ENCODE measurements at regions not wholly inside any gene's neighbourhood (a gene's known extent, or its start where the extent isn't known, plus 50 kb on each side); places are given as distances from the start of the nearest gene placed in this dataset.

DNA sequence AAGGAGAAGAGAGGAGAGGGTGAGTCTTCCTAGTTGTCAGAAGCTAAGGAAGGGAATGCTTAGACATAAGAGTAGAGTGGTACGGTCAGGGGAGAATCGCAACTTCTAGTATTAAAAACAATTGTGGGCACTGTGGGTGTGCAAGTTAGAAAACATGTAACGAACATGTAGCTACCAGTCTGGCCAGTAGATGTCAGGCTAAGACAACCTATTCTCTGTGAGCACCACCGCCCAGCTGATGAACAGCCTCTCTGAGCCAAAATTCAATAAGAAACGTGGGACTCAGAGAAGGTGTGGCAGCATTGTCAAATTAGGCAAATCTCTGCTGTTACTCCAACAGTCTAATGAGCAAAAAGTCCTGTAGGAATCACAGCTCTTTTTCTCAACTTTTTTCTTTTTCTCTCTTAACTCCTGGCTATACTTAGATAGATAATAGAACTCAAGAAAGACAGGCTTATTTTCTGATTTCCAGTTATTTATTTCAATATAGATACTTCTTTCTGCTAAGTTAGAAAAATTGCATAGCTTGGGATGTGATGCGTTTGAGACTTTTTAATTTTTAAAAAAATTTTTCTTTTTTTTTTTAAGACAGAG lies 186.2 kb downstream of the USP12 start (continued):
- TF ChIP-seq TOX (CRISPR knock-in tag; IDR thresholded peaks at IDR 0.05; ENCODE audit: borderline replicate concordance) (no peak), ZC3H10 (CRISPR knock-in tag; IDR thresholded peaks at IDR 0.05) (no peak), ESRRG (CRISPR knock-in tag; IDR thresholded peaks at IDR 0.05) (no peak), ZFP30 (CRISPR knock-in tag; IDR thresholded peaks at IDR 0.05) (no peak), CSDC2 (CRISPR knock-in tag; IDR thresholded peaks at IDR 0.05) (no peak), GLIS3 (CRISPR knock-in tag; IDR thresholded peaks at IDR 0.05) (no peak), SNAI2 (CRISPR knock-in tag; IDR thresholded peaks at IDR 0.05) (no peak), TCF4 (CRISPR knock-in tag; IDR thresholded peaks at IDR 0.05; ENCODE audit: borderline replicate concordance) (no peak)
- TF ChIP-seq, protein P1, sequence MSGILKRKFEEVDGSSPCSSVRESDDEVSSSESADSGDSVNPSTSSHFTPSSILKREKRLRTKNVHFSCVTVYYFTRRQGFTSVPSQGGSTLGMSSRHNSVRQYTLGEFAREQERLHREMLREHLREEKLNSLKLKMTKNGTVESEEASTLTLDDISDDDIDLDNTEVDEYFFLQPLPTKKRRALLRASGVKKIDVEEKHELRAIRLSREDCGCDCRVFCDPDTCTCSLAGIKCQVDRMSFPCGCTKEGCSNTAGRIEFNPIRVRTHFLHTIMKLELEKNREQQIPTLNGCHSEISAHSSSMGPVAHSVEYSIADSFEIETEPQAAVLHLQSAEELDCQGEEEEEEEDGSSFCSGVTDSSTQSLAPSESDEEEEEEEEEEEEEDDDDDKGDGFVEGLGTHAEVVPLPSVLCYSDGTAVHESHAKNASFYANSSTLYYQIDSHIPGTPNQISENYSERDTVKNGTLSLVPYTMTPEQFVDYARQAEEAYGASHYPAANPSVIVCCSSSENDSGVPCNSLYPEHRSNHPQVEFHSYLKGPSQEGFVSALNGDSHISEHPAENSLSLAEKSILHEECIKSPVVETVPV (CRISPR knock-in tag; IDR thresholded peaks at IDR 0.05): no peak

DNA sequence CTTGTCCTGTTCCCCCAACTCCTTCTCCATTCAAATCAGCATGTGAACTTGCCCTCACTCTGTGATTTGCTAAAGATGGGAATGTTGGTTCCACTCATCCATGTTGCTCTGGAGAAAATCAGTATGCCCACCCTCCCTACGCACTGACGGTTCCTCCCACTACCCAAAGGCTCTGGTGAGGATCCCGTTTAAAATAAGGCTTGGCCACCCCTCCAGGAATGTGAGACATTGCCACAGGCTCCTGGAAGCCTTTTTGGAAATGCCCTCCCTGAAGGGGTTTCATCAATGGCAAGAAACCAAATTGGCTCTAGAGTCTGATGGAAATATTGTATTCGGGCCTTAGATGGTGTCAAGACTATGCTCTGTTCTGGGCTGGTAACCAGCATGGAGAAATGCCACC lies 187.3 kb downstream of the USP12 start:
- no peak for ATAC-seq
- TF ChIP-seq ISL1 (CRISPR knock-in tag; IDR thresholded peaks at IDR 0.05): no peak
- 0 out of 2 replicates have a peak, but pooled peaks have one; percentile 19 for TF ChIP-seq CSDC2 (CRISPR knock-in tag; IDR thresholded peaks at IDR 0.05)
- TF ChIP-seq, protein P2, sequence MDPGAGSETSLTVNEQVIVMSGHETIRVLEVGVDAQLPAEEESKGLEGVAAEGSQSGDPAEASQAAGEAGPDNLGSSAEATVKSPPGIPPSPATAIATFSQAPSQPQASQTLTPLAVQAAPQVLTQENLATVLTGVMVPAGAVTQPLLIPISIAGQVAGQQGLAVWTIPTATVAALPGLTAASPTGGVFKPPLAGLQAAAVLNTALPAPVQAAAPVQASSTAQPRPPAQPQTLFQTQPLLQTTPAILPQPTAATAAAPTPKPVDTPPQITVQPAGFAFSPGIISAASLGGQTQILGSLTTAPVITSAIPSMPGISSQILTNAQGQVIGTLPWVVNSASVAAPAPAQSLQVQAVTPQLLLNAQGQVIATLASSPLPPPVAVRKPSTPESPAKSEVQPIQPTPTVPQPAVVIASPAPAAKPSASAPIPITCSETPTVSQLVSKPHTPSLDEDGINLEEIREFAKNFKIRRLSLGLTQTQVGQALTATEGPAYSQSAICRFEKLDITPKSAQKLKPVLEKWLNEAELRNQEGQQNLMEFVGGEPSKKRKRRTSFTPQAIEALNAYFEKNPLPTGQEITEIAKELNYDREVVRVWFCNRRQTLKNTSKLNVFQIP (CRISPR knock-in tag; IDR thresholded peaks at IDR 0.05; ENCODE audit: borderline replicate concordance, low read depth): no peak

DNA sequence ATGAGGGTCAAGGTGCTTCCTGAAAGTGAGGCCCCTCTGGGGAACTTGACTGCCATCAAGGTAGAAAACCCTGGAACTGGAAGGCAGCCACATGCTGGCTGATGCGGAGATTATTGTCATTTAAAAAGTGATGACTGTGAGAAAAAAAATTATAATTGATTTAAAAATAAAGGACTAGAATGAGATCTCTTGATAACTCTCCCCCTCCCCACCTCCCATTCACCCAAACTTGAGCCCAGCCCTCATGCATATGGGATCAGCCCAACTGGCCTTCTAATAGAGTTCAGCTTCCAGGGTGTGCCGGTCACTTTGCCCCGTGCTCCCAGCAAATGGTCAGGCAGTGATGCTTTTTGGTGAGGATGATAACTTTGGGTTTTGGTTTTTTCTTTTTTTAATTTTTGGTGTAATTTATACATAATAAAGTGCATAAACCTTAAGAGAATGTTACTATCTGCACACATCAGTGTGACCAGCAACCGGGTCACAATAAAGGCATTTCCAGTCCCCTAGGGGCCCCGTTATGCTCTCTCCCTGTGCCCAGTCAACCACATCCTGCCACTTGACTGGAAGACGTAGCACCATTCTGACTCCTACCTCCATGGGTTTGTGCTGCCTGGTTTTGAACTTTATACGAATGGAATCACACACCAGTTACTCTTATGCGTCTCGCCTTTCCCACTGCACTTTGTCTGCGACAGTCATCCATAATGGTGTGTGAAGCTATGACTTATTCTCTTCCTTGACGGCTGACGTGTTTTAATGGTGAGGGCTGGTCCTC lies 187.9 kb downstream of the USP12 start:
- no peak for TF ChIP-seq ESRRG (CRISPR knock-in tag; IDR thresholded peaks at IDR 0.05)
- TF ChIP-seq, protein P2 (CRISPR knock-in tag; IDR thresholded peaks at IDR 0.05; ENCODE audit: borderline replicate concordance, low read depth): no peak
- no peak for TF ChIP-seq ZNF565 (CRISPR knock-in tag; conservative IDR thresholded peaks at IDR 0.05; ENCODE audit: low read depth)
- TF ChIP-seq SNAI2 (CRISPR knock-in tag; IDR thresholded peaks at IDR 0.05): no peak
- TF ChIP-seq GLIS3 (CRISPR knock-in tag; IDR thresholded peaks at IDR 0.05): no peak
- TF ChIP-seq RARB (CRISPR knock-in tag; IDR thresholded peaks at IDR 0.05): no peak
- TF ChIP-seq TOX (CRISPR knock-in tag; IDR thresholded peaks at IDR 0.05; ENCODE audit: borderline replicate concordance): no peak
- TF ChIP-seq ZNF8 (CRISPR knock-in tag; IDR thresholded peaks at IDR 0.05): no peak
- TF ChIP-seq PPARA (CRISPR knock-in tag; IDR thresholded peaks at IDR 0.05; ENCODE audit: borderline replicate concordance): no peak
- no peak for TF ChIP-seq CSDC2 (CRISPR knock-in tag; IDR thresholded peaks at IDR 0.05)
- no peak for TF ChIP-seq ZFP30 (CRISPR knock-in tag; IDR thresholded peaks at IDR 0.05)
- no peak for TF ChIP-seq BACH2 (CRISPR knock-in tag; IDR thresholded peaks at IDR 0.05; ENCODE audit: borderline replicate concordance)
- TF ChIP-seq ZFP3 (CRISPR knock-in tag; IDR thresholded peaks at IDR 0.05): no peak
- TF ChIP-seq, protein P1 (CRISPR knock-in tag; IDR thresholded peaks at IDR 0.05): no peak
- TF ChIP-seq ISL1 (CRISPR knock-in tag; IDR thresholded peaks at IDR 0.05): no peak
- no peak for TF ChIP-seq OSR1 (CRISPR knock-in tag; IDR thresholded peaks at IDR 0.05)
- TF ChIP-seq ZNF70 (CRISPR knock-in tag; IDR thresholded peaks at IDR 0.05): no peak
- no peak for ATAC-seq

DNA sequence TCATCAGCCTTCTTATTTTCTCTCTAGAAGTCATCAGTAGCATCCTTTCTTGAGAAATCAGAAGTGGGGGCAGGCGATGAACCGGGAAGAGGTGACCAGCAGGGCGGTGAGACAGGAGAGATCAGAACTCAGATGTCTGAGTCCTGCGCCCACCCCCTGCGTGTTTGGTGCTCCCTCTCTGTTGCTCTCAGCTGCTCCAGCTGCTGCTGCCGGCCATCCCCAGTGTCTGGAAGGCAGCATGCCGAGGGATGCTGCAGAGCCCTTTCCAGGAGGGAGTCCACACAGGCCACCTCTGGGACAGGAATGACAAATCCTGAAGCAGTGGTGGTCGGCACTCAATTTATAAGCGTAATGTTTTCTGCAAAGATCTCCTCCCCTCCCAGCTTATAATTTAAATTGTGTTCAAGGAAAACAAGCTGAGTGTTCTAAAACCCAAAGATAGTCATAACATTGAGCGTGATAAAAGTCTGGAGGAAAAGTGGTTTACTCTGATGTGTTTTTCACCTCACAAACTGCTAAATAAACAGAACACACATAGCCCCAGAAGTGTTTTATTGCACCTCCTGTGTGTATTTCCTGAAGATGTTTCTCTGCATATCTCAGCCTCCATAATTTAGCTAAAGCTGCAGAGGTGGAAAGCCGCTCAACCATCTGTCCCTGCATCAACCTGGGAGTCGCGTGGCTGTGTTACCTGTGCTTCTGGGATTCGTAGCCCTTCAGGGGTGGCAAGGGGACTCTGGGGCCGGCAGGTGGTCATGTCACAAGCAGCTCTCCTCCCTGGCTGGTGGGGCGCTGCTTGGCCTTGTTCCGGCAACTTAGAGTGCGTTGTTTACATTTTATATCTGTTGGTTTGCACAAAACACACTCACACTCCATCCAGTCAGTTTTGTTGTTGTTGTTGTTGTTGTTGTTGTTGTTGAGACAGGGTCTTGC lies 191.2 kb downstream of the USP12 start:
- ATAC-seq: no peak
- TF ChIP-seq ZNF565 (CRISPR knock-in tag; conservative IDR thresholded peaks at IDR 0.05; ENCODE audit: low read depth): no peak
- TF ChIP-seq ZNF8 (CRISPR knock-in tag; IDR thresholded peaks at IDR 0.05): no peak
- no peak for TF ChIP-seq ARNTL (CRISPR knock-in tag; IDR thresholded peaks at IDR 0.05; ENCODE audit: borderline replicate concordance, low read depth)
- TF ChIP-seq, protein P3, sequence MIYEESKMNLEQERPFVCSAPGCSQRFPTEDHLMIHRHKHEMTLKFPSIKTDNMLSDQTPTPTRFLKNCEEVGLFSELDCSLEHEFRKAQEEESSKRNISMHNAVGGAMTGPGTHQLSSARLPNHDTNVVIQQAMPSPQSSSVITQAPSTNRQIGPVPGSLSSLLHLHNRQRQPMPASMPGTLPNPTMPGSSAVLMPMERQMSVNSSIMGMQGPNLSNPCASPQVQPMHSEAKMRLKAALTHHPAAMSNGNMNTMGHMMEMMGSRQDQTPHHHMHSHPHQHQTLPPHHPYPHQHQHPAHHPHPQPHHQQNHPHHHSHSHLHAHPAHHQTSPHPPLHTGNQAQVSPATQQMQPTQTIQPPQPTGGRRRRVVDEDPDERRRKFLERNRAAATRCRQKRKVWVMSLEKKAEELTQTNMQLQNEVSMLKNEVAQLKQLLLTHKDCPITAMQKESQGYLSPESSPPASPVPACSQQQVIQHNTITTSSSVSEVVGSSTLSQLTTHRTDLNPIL (CRISPR knock-in tag; IDR thresholded peaks at IDR 0.05; ENCODE audit: low read depth): no peak
- TF ChIP-seq ZFP30 (CRISPR knock-in tag; IDR thresholded peaks at IDR 0.05): no peak
- TF ChIP-seq GLIS3 (CRISPR knock-in tag; IDR thresholded peaks at IDR 0.05): no peak
- no peak for TF ChIP-seq PPARA (CRISPR knock-in tag; IDR thresholded peaks at IDR 0.05; ENCODE audit: borderline replicate concordance)
- TF ChIP-seq, protein P2 (CRISPR knock-in tag; IDR thresholded peaks at IDR 0.05; ENCODE audit: borderline replicate concordance, low read depth): no peak
- no peak for TF ChIP-seq OSR1 (CRISPR knock-in tag; IDR thresholded peaks at IDR 0.05)

Measured in SK-N-SH treated with all-trans-retinoic acid at 6 μM for 48 hours (cell line).